H1 (cell line): ENCODE measurements at regions not wholly inside any gene's neighbourhood (a gene's known extent, or its start where the extent isn't known, plus 50 kb on each side); places are given as distances from the start of the nearest gene placed in this dataset.

Experiments used
- CTCF ChIA-PET: fragments of 300-600 bp; sonication (Branson Sonifier 250); formaldehyde crosslinking; loops from one replicate; lab custom pipeline; 2021; ENCODE audit not compliant: partially characterized antibody; lab: Charles Lee
- POLR2A ChIA-PET: fragments of 300-600 bp; sonication (Branson Sonifier 250); formaldehyde crosslinking; loops from one replicate; lab custom pipeline; 2021; ENCODE audit warnings: inconsistent platforms; ENCODE audit not compliant: partially characterized antibody; lab: Charles Lee
- DNase-seq, 2 experiments: peaks; one replicate each; pipeline versions ENCODE4 v3.0.0 to v3.0.0-alpha.2; 2010 to 2022; ENCODE audit warnings: low spot score in 2 of 2, low read depth in 1 of 2, mixed read lengths in 1 of 2
- FAIRE-seq: peaks from 2 replicates; lab custom pipeline; 2011; peaks lifted over from hg19 to GRCh38; lab: Jason Lieb, UNC
- H2AFZ ChIP-seq: 2 replicates; pipeline ENCODE4 v1.8.1; 2012; ENCODE audit warnings: low read length, inconsistent platforms
- H2AK5ac ChIP-seq: 2 replicates; pipeline ENCODE4 v1.6.1; 2013; ENCODE audit warnings: low read depth, low read length
- H2BK120ac ChIP-seq: replicated peaks from 2 replicates; pipeline ENCODE3; 2013; ENCODE audit warnings: low read depth, low read length, inconsistent platforms
- H2BK12ac ChIP-seq: 2 replicates; pipeline ENCODE4 v1.6.1; 2013; ENCODE audit warnings: low read depth, low read length
- H2BK15ac ChIP-seq: 2 replicates; pipeline ENCODE4 v1.6.1; 2013; ENCODE audit warnings: low read length
- H2BK20ac ChIP-seq: 2 replicates; pipeline ENCODE4 v1.6.1; 2013; ENCODE audit warnings: low read length
- H2BK5ac ChIP-seq: 2 replicates; pipeline ENCODE4 v1.6.1; 2013; ENCODE audit warnings: low read depth, low read length
- H3K14ac ChIP-seq: 2 replicates; pipeline ENCODE4 v1.6.1; 2013; ENCODE audit warnings: inconsistent platforms; ENCODE audit not compliant: insufficient read length
- H3K18ac ChIP-seq: 2 replicates; pipeline ENCODE4 v1.6.1; 2013; ENCODE audit warnings: low read length; ENCODE audit errors: extremely low read depth
- H3K23ac ChIP-seq: 2 replicates; pipeline ENCODE4 v1.6.1; 2013; ENCODE audit warnings: inconsistent platforms; ENCODE audit not compliant: insufficient read length
- H3K23me2 ChIP-seq: 2 replicates; pipeline ENCODE4 v1.6.1; 2013; ENCODE audit warnings: low read depth, low read length
- H3K27ac ChIP-seq: 2 replicates; pipeline ENCODE4 v1.6.1; 2011; ENCODE audit warnings: low read depth, low read length, inconsistent platforms
- H3K27me3 ChIP-seq, 4 experiments: replicated peaks in 1 of 4; 1 replicate in 1 of 4; 2 replicates in 3 of 4; pipeline versions ENCODE4 v1.6.1 to v1.8.1; 2011 to 2013; ENCODE audit warnings: low read length in 3 of 4, mild to moderate bottlenecking in 3 of 4, inconsistent platforms in 2 of 4, mixed read lengths in 2 of 4, moderate library complexity in 1 of 4; ENCODE audit not compliant: control insufficient read depth in 3 of 4, insufficient read depth in 3 of 4; ENCODE audit errors: extremely low read depth in 1 of 4
- H3K36me3 ChIP-seq, 4 experiments: 2 replicates each; pipeline versions ENCODE4 v1.6.1 to v1.8.1; 2011 to 2013; ENCODE audit warnings: mild to moderate bottlenecking in 4 of 4, low read length in 3 of 4, moderate library complexity in 2 of 4, control low read depth in 1 of 4, inconsistent platforms in 1 of 4; ENCODE audit not compliant: insufficient read depth in 4 of 4, control insufficient read depth in 2 of 4
- H3K4ac ChIP-seq: replicated peaks from 2 replicates; pipeline ENCODE3; 2013; ENCODE audit warnings: low read length, low read depth, mixed read lengths, inconsistent platforms; ENCODE audit not compliant: insufficient read length
- H3K4me1 ChIP-seq, 4 experiments: replicated peaks in 1 of 4; 1 replicate in 1 of 4; 2 replicates in 3 of 4; pipeline versions ENCODE4 v1.6.1 to v1.8.1; 2011 to 2013; ENCODE audit warnings: low read length in 3 of 4, inconsistent platforms in 2 of 4, mixed read lengths in 1 of 4; ENCODE audit not compliant: insufficient read depth in 4 of 4, control insufficient read depth in 3 of 4
- H3K4me2 ChIP-seq, 2 experiments: 2 replicates each; pipeline versions ENCODE4 v1.6.1 to v1.8.1; 2011 to 2013; ENCODE audit warnings: low read depth in 2 of 2, low read length in 2 of 2, control low read depth in 1 of 2, inconsistent platforms in 1 of 2, mild to moderate bottlenecking in 1 of 2; ENCODE audit not compliant: insufficient read depth in 1 of 2
- H3K4me3 ChIP-seq, 4 experiments: fragments of 200-600, 300-600 bp in 1 of 4; sonication (generic), shearing (Covaris generic), sonication (Bioruptor Twin) in 1 of 4; 2 replicates each; pipeline versions ENCODE4 v1.5.1 to v1.8.1; 2011 to 2016; ENCODE audit warnings: low read length in 4 of 4, low read depth in 3 of 4, control low read depth in 2 of 4, inconsistent platforms in 2 of 4, mild to moderate bottlenecking in 2 of 4, mixed read lengths in 1 of 4, moderate library complexity in 1 of 4; ENCODE audit not compliant: insufficient read depth in 2 of 4; ENCODE audit errors: extremely low read depth in 1 of 4
- H3K56ac ChIP-seq: replicated peaks from 2 replicates; pipeline ENCODE3; 2013; ENCODE audit warnings: low read depth, mild to moderate bottlenecking, mixed read lengths, low read length, inconsistent platforms; ENCODE audit not compliant: insufficient read length
- H3K79me1 ChIP-seq: 2 replicates; pipeline ENCODE4 v1.6.1; 2013; ENCODE audit warnings: low read depth, low read length, control low read depth
- H3K79me2 ChIP-seq, 2 experiments: 2 replicates each; pipeline versions ENCODE4 v1.6.1 to v1.8.1; 2012 to 2013; ENCODE audit warnings: low read length in 2 of 2, mild to moderate bottlenecking in 2 of 2, inconsistent platforms in 1 of 2; ENCODE audit not compliant: insufficient read depth in 2 of 2, control insufficient read depth in 1 of 2
- H3K9ac ChIP-seq, 4 experiments: replicated peaks in 1 of 4; 1 replicate in 1 of 4; 2 replicates in 3 of 4; pipeline versions ENCODE4 v1.6.1 to v1.8.1; 2011 to 2013; ENCODE audit warnings: low read depth in 3 of 4, low read length in 3 of 4, control low read depth in 2 of 4, mild to moderate bottlenecking in 2 of 4, moderate library complexity in 2 of 4, inconsistent platforms in 1 of 4; ENCODE audit errors: extremely low read depth in 1 of 4
- H3K9me3 ChIP-seq, 2 experiments: 2 replicates each; pipeline versions ENCODE4 v1.6.1 to v1.8.1; 2012 to 2013; ENCODE audit warnings: mild to moderate bottlenecking in 2 of 2, moderate library complexity in 2 of 2, control low read depth in 1 of 2, inconsistent platforms in 1 of 2, low read depth in 1 of 2, low read length in 1 of 2, mixed read lengths in 1 of 2; ENCODE audit not compliant: insufficient read depth in 2 of 2
- H4K20me1 ChIP-seq, 2 experiments: replicated peaks in 1 of 2; 2 replicates each; pipeline versions ENCODE3 to v1.8.1; 2011 to 2013; ENCODE audit warnings: inconsistent platforms in 2 of 2, low read length in 2 of 2, mild to moderate bottlenecking in 1 of 2; ENCODE audit not compliant: insufficient read depth in 2 of 2, control insufficient read depth in 1 of 2
- H4K5ac ChIP-seq: 2 replicates; pipeline ENCODE4 v1.6.1; 2013; ENCODE audit warnings: low read length, low read depth, mixed read lengths, inconsistent platforms; ENCODE audit not compliant: insufficient read length
- H4K8ac ChIP-seq: 2 replicates; pipeline ENCODE4 v1.8.0; 2013; ENCODE audit warnings: mild to moderate bottlenecking, moderate library complexity, low read length, inconsistent platforms; ENCODE audit not compliant: insufficient read depth; ENCODE audit errors: extremely low read depth
- H4K91ac ChIP-seq: replicated peaks from 2 replicates; pipeline ENCODE3; 2013; ENCODE audit warnings: low read length, mixed read lengths, inconsistent platforms; ENCODE audit not compliant: insufficient read length
- ASH2L ChIP-seq: fragments of 200-600, 300-600 bp; sonication (generic); IDR thresholded peaks from one replicate; pipeline ENCODE4 v1.7.1; 2017; ENCODE audit warnings: low read length
- ATF3 ChIP-seq: IDR thresholded peaks from 2 replicates; pipeline ENCODE4 v1.6.1; 2011; ENCODE audit warnings: low read depth, mild to moderate bottlenecking, low read length; ENCODE audit not compliant: insufficient read depth
- BACH1 ChIP-seq: IDR thresholded peaks from 2 replicates; pipeline ENCODE4 v1.6.1; 2012; ENCODE audit warnings: low read length, improper control_type of control experiment
- CBX5 ChIP-seq: fragments of 300-800, 300-1000 bp; sonication (generic); IDR thresholded peaks from 2 replicates; pipeline ENCODE4 v1.7.1; 2016; ENCODE audit warnings: antibody characterized with exemption, low read length, low read depth
- GABPA ChIP-seq: IDR thresholded peaks from 2 replicates; pipeline ENCODE4 v1.6.1; 2011; ENCODE audit warnings: mild to moderate bottlenecking, low read length, moderate library complexity, borderline replicate concordance; ENCODE audit not compliant: insufficient read depth
- SIRT6 ChIP-seq: IDR thresholded peaks from one replicate; pipeline ENCODE4 v1.7.1; 2012; ENCODE audit warnings: low read length, inconsistent platforms
- SP4 ChIP-seq: IDR thresholded peaks from 2 replicates; pipeline ENCODE4 v1.6.1; 2012; ENCODE audit warnings: low read length, inconsistent platforms
- TAF7 ChIP-seq: optimal IDR thresholded peaks from 2 replicates; pipeline ENCODE3; 2011; ENCODE audit warnings: low read depth, mild to moderate bottlenecking, inconsistent platforms, low read length, moderate library complexity, borderline replicate concordance
- TCF12 ChIP-seq: IDR thresholded peaks from 2 replicates; pipeline ENCODE4 v1.6.1; 2011; ENCODE audit warnings: low read depth, mild to moderate bottlenecking, low read length
- WGBS, 2 experiments: shearing (Covaris generic) in 1 of 2; methylation state at CpG; one replicate each; pipeline versions ENCODE4 v1.1.6 to v1.1.7; 2013 to 2015; ENCODE audit warnings: low lambda C conversion rate in 2 of 2, mixed read lengths in 2 of 2, inconsistent platforms in 1 of 2, low coverage in 1 of 2, missing lambda C conversion rate in 1 of 2; ENCODE audit not compliant: insufficient replicate concordance in 2 of 2, insufficient coverage in 1 of 2, insufficient read length in 1 of 2; ENCODE audit errors: extremely low coverage in 1 of 2, missing lambda C conversion rate in 1 of 2; 5-methylcytosine and 5-hydroxymethylcytosine counted together

- Histone ChIP-seq H2BK20ac (no peak overlapping the region), H3K27me3 (no peaks in the 10 kb centered on the region), H4K20me1 (no peaks in the 10 kb centered on the region), H2BK5ac (no peak overlapping the region), H4K8ac (no peak overlapping the region), H3K4ac (no peak overlapping the region), H4K91ac (no peak overlapping the region), H2AFZ (no peak overlapping the region), H2AK5ac (no peak overlapping the region), H3K4me2 (no peak overlapping the region), H3K18ac (no peak overlapping the region), H2BK15ac (no peak overlapping the region), H3K23ac (no peak overlapping the region), H3K23me2 (no peaks in the 10 kb centered on the region), H4K5ac (no peak overlapping the region), H3K9me3 (no peaks in the 10 kb centered on the region), H2BK12ac (no peak overlapping the region), H3K36me3 (no peaks in the 10 kb centered on the region), H3K9ac (no peak overlapping the region), H3K14ac (no peak overlapping the region), H2BK120ac (no peak overlapping the region), H3K4me3 (no peak overlapping the region), H3K79me1 (no peaks in the 10 kb centered on the region), H3K79me2 (no peaks in the 10 kb centered on the region), H3K56ac (no peak overlapping the region), H3K4me1 (no peaks in the 10 kb centered on the region), H3K27ac (no peak overlapping the region)
- DNase-seq (no peak), FAIRE-seq (no peak)
- POLR2A ChIA-PET = no interaction called here
- TF ChIP-seq GABPA = no peak
- no peak for TF ChIP-seq TAF7
- TF ChIP-seq SIRT6 = no peak
- TF ChIP-seq ASH2L = no peak
- no peak for TF ChIP-seq ATF3
- no peak for TF ChIP-seq TCF12
- no peak for TF ChIP-seq BACH1
- TF ChIP-seq SP4 = no peak
- TF ChIP-seq CBX5 = no peak
- 74% methylated on average over 2 of the region's 2 CpGs; no CpG with 5 or more reads in 1 of the 2 experiments for WGBS, 2 experiments
- CTCF ChIA-PET = interaction anchor here (1.3 to 2.0 kb wide), 3 partner anchors 46 to 131 kb away, joined by 3 to 8 read pairs (median 4); no protein-coding TSS in a partner anchor
These were observed 50.8 kb upstream of the BACH2 start for GRCh38 chr6:90347411-90347851.
